ENCODE measurements at regions not wholly inside any gene's neighbourhood (a gene's known extent, or its start where the extent isn't known, plus 50 kb on each side); places are given as distances from the start of the nearest gene placed in this dataset.

GRCh38 chr13:50192272-50192813 lies 177.1 kb downstream of the KCNRG start:
- no peak overlapping the region for H3K27ac ChIP-seq (ENCODE audit: low read length in 2 of 2)
- TF ChIP-seq, protein P1, sequence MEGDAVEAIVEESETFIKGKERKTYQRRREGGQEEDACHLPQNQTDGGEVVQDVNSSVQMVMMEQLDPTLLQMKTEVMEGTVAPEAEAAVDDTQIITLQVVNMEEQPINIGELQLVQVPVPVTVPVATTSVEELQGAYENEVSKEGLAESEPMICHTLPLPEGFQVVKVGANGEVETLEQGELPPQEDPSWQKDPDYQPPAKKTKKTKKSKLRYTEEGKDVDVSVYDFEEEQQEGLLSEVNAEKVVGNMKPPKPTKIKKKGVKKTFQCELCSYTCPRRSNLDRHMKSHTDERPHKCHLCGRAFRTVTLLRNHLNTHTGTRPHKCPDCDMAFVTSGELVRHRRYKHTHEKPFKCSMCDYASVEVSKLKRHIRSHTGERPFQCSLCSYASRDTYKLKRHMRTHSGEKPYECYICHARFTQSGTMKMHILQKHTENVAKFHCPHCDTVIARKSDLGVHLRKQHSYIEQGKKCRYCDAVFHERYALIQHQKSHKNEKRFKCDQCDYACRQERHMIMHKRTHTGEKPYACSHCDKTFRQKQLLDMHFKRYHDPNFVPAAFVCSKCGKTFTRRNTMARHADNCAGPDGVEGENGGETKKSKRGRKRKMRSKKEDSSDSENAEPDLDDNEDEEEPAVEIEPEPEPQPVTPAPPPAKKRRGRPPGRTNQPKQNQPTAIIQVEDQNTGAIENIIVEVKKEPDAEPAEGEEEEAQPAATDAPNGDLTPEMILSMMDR (IDR thresholded peaks at IDR 0.05), result no peak
- no peak for TF ChIP-seq EZH2 (IDR thresholded peaks at IDR 0.05; ENCODE audit: borderline replicate concordance, insufficient read depth, low read depth, low read length, poor library complexity, severe bottlenecking)
- Mint-ChIP-seq H3K27me3 (peaks cover 3% of the 10 kb centered on the region), H3K27ac (no peak overlapping the region), H3K9me3 (ENCODE audit: insufficient read depth) (no peaks in the 10 kb centered on the region), H3K4me1 (no peaks in the 10 kb centered on the region), H3K4me3 (no peak overlapping the region)
- ATAC-seq (ENCODE audit: low read depth) (no peak), DNase-seq (no peak)
- H3K4me1 ChIP-seq (ENCODE audit: control insufficient read depth in 2 of 2, insufficient read depth in 2 of 2, low read length in 2 of 2), result no peaks in the 10 kb centered on the region
- H4K20me1 ChIP-seq (ENCODE audit: control insufficient read depth, insufficient read depth, low read length, poor library complexity, severe bottlenecking), result no peaks in the 10 kb centered on the region
- no peak overlapping the region for H2AFZ ChIP-seq (ENCODE audit: insufficient read depth, low read depth, low read length, poor library complexity, severe bottlenecking)
- H3K9me3 ChIP-seq (ENCODE audit: control extremely low read depth in 1 of 3, control insufficient read depth in 2 of 3, insufficient read depth in 1 of 3, low read length in 2 of 3), result no peaks in the 10 kb centered on the region
- no CpG with 5 or more reads among the region's 1 CpG for WGBS (ENCODE audit: insufficient coverage)
- ChIA-PET CTCF (interaction anchor here (0.6 kb wide), 1 partner anchor 136 kb away, joined by 3 read pairs; no protein-coding TSS in a partner anchor), POLR2A (no interaction called here)
- no peak overlapping the region for H3K4me3 ChIP-seq (ENCODE audit: control extremely low read depth in 1 of 5, extremely low read depth in 1 of 5, insufficient read depth in 1 of 5, low read depth in 2 of 5, low read length in 4 of 5)
- intact Hi-C loops (cut with micrococcal nuclease), result no loop called here
- H3K9ac ChIP-seq (ENCODE audit: low read length), result no peak overlapping the region
- no peak overlapping the region for H3K4me2 ChIP-seq (replicated peaks; ENCODE audit: low read depth, low read length, poor library complexity, severe bottlenecking)
- H3K36me3 ChIP-seq (replicated peaks in 1 of 2; ENCODE audit: control extremely low read depth in 1 of 2, control insufficient read depth in 1 of 2, extremely low read depth in 1 of 2, insufficient read depth in 2 of 2, low read length in 1 of 2), result no peaks in the 10 kb centered on the region
- H3K27me3 ChIP-seq (replicated peaks in 1 of 4; ENCODE audit: control extremely low read depth in 1 of 4, control insufficient read depth in 3 of 4, insufficient read depth in 4 of 4, low read length in 3 of 4), result no peaks in the 10 kb centered on the region
- H3K79me2 ChIP-seq (ENCODE audit: control insufficient read depth, insufficient read depth, low read length), result no peaks in the 10 kb centered on the region

DNA sequence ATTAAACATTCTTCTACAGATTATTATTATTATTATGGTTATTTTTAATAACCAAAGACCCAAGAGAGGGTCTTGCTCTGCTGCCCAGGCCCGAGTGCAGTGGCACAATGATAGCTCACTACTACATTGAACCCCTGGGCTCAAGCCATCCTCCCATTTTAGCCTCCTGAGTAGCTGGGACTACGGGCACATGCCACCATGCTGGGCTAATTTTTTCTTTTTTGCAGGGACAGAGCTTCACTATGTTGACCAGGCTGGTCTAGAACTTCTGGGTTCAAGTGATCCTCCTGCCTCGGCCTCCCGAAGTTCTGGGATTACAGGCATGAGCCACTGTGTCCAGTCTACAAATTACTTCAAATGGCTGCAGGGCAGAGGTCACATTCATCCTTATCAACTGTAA lies 179.8 kb downstream of the KCNRG start:
- ChIA-PET POLR2A (no interaction called here), CTCF (no interaction called here)
- H3K4me2 ChIP-seq (replicated peaks; ENCODE audit: low read depth, low read length, poor library complexity, severe bottlenecking), result no peak overlapping the region
- H3K27me3 Mint-ChIP-seq, result peaks cover 3% of the 10 kb centered on the region
- TF ChIP-seq, protein P1 (IDR thresholded peaks at IDR 0.05), result no peak
- no peak for TF ChIP-seq EZH2 (IDR thresholded peaks at IDR 0.05; ENCODE audit: borderline replicate concordance, insufficient read depth, low read depth, low read length, poor library complexity, severe bottlenecking)
- intact Hi-C loops (cut with micrococcal nuclease), result no loop called here
- H3K9ac ChIP-seq (ENCODE audit: low read length), result no peak overlapping the region
- no peaks in the 10 kb centered on the region for H3K79me2 ChIP-seq (ENCODE audit: control insufficient read depth, insufficient read depth, low read length)
- H3K27ac Mint-ChIP-seq, result no peak overlapping the region
- H3K4me1 Mint-ChIP-seq, result no peaks in the 10 kb centered on the region
- no peak overlapping the region for H3K27ac ChIP-seq (ENCODE audit: low read length in 2 of 2)
- H2AFZ ChIP-seq (ENCODE audit: insufficient read depth, low read depth, low read length, poor library complexity, severe bottlenecking), result no peak overlapping the region
- H3K9me3 Mint-ChIP-seq (ENCODE audit: insufficient read depth), result no peaks in the 10 kb centered on the region
- no peaks in the 10 kb centered on the region for H3K36me3 ChIP-seq (replicated peaks in 1 of 2; ENCODE audit: control extremely low read depth in 1 of 2, control insufficient read depth in 1 of 2, extremely low read depth in 1 of 2, insufficient read depth in 2 of 2, low read length in 1 of 2)
- no peak overlapping the region for H3K4me3 Mint-ChIP-seq
- ATAC-seq (ENCODE audit: low read depth) (no peak), DNase-seq (no peak)
- H3K9me3 ChIP-seq (ENCODE audit: control extremely low read depth in 1 of 3, control insufficient read depth in 2 of 3, insufficient read depth in 1 of 3, low read length in 2 of 3), result no peaks in the 10 kb centered on the region
- 83% methylated on average over 1 of the region's 4 CpGs for WGBS (ENCODE audit: insufficient coverage)
- no peaks in the 10 kb centered on the region for H4K20me1 ChIP-seq (ENCODE audit: control insufficient read depth, insufficient read depth, low read length, poor library complexity, severe bottlenecking)
- H3K4me1 ChIP-seq (ENCODE audit: control insufficient read depth in 2 of 2, insufficient read depth in 2 of 2, low read length in 2 of 2), result no peaks in the 10 kb centered on the region
- H3K4me3 ChIP-seq (ENCODE audit: control extremely low read depth in 1 of 5, extremely low read depth in 1 of 5, insufficient read depth in 1 of 5, low read depth in 2 of 5, low read length in 4 of 5), result no peak overlapping the region
- H3K27me3 ChIP-seq (replicated peaks in 1 of 4; ENCODE audit: control extremely low read depth in 1 of 4, control insufficient read depth in 3 of 4, insufficient read depth in 4 of 4, low read length in 3 of 4), result no peaks in the 10 kb centered on the region
